WTC11 (cell line): ENCODE measurements at regions not wholly inside any gene's neighbourhood (a gene's known extent, or its start where the extent isn't known, plus 50 kb on each side); places are given as distances from the start of the nearest gene placed in this dataset.

Source experiments
- CTCF ChIP-seq: fragments of 200-600 bp; IDR thresholded peaks from 2 replicates; pipeline ENCODE4 v1.8.0; 2022; ENCODE audit warnings: antibody characterized with exemption
- MAX ChIP-seq: sonication (generic); formaldehyde crosslinking; IDR thresholded peaks from 2 replicates; pipeline ENCODE4 v1.8.0; 2022; ENCODE audit warnings: mild to moderate bottlenecking, missing genetic modification reagents
- USF2 ChIP-seq: sonication (generic); formaldehyde crosslinking; IDR thresholded peaks from 2 replicates; pipeline ENCODE4 v1.8.1; 2023; ENCODE audit warnings: mild to moderate bottlenecking, missing genetic modification reagents, moderate library complexity
- ZBTB21 ChIP-seq: sonication (generic); formaldehyde crosslinking; IDR thresholded peaks from 2 replicates; pipeline ENCODE4 v1.8.1; 2023; ENCODE audit warnings: mild to moderate bottlenecking, missing genetic modification reagents, borderline replicate concordance

GRCh38 chr6:48667797-48668196 lies 556.8 kb upstream of the PTCHD4 start:
- TF ChIP-seq CTCF (no peak), MAX (CRISPR knock-in tag) (no peak), USF2 (CRISPR knock-in tag) (no peak), ZBTB21 (CRISPR knock-in tag) (no peak)
